HCT116 (cell line): ENCODE measurements at regions not wholly inside any gene's neighbourhood (a gene's known extent, or its start where the extent isn't known, plus 50 kb on each side); places are given as distances from the start of the nearest gene placed in this dataset.

Source experiments
- ATAC-seq: fragments of 200-7000 bp; cut with Tn5 transposase; 2 replicates; pipeline ENCODE4 v1.9.1; 2020; ENCODE audit warnings: mild to moderate bottlenecking, moderate library complexity
- BruUV-seq: library from RNA; stranded (reverse); fragments of 400-500 nt; replicated peaks from 2 replicates; lab custom pipeline; 2021; lab: Mats Ljungman, UMichigan
- CTCF ChIA-PET: fragments of 300-600 bp; sonication (Branson Sonifier 250); formaldehyde crosslinking; loops from one replicate; lab custom pipeline; 2021; ENCODE audit warnings: antibody characterized with exemption; lab: Charles Lee
- POLR2A ChIA-PET: fragments of 300-600, 350-600 bp; sonication (Branson Sonifier 250); formaldehyde crosslinking; loops from one replicate; lab custom pipeline; 2021; ENCODE audit warnings: antibody characterized with exemption; lab: Charles Lee
- RAD21 ChIA-PET, 2 experiments: fragments of 300-600 bp; sonication (Branson Sonifier 250); formaldehyde crosslinking; loops; one replicate each; lab custom pipeline; 2023; ENCODE audit warnings: low total read pairs in 2 of 2; ENCODE audit not compliant: uncharacterized antibody in 2 of 2, unreplicated experiment in 2 of 2, low non-redundant PET in 1 of 2; lab: Charles Lee
- DNase-seq: peaks from one replicate; pipeline ENCODE4 v3.0.0-alpha.2; 2010; ENCODE audit warnings: low read depth, low spot score
- H2AFZ ChIP-seq: fragments of 200-600 bp; shearing (Covaris generic), sonication (generic); 2 replicates; pipeline ENCODE4 v1.6.1; 2017; ENCODE audit warnings: low read depth, mixed run types, mixed read lengths, antibody characterized with exemption, low read length; ENCODE audit not compliant: poor library complexity, severe bottlenecking
- H3K27ac ChIP-seq: 2 replicates; pipeline ENCODE4 v1.5.1; 2012; ENCODE audit warnings: low read depth, low read length
- H3K27me3 ChIP-seq: fragments of 200-600 bp; sonication (generic); 2 replicates; pipeline ENCODE4 v1.6.1; 2016; ENCODE audit warnings: mixed run types, low read length, mixed read lengths; ENCODE audit not compliant: insufficient read depth
- H3K36me3 ChIP-seq, 2 experiments: fragments of 200-500 bp in 1 of 2; fragments of 200-600 bp in 1 of 2; sonication (Bioruptor generic) in 1 of 2; sonication (generic) in 1 of 2; 2 replicates each; pipeline versions ENCODE4 v1.5.1 to v1.6.1; 2014 to 2016; ENCODE audit warnings: low read length in 2 of 2, inconsistent platforms in 1 of 2, mixed read lengths in 1 of 2, mixed run types in 1 of 2; ENCODE audit not compliant: insufficient read depth in 2 of 2, control insufficient read depth in 1 of 2
- H3K4me1 ChIP-seq, 2 experiments: fragments of 200-600 bp in 1 of 2; sonication (generic) in 1 of 2; 2 replicates each; pipeline versions ENCODE4 v1.5.1 to v1.6.1; 2012 to 2017; ENCODE audit warnings: low read length in 2 of 2, inconsistent platforms in 1 of 2, mild to moderate bottlenecking in 1 of 2, mixed read lengths in 1 of 2, mixed run types in 1 of 2, moderate library complexity in 1 of 2; ENCODE audit not compliant: insufficient read depth in 2 of 2, control insufficient read depth in 1 of 2
- H3K4me2 ChIP-seq: fragments of 200-600 bp; sonication (generic); 2 replicates; pipeline ENCODE4 v1.6.1; 2017; ENCODE audit warnings: mixed run types, low read length, mixed read lengths
- H3K4me3 ChIP-seq, 2 experiments: fragments of 200-600 bp in 1 of 2; sonication (generic) in 1 of 2; replicated peaks in 1 of 2; 2 replicates each; pipeline ENCODE4 v1.5.1; 2011 to 2016; ENCODE audit warnings: low read length in 2 of 2, control low read depth in 1 of 2, low read depth in 1 of 2, mild to moderate bottlenecking in 1 of 2, mixed read lengths in 1 of 2, mixed run types in 1 of 2
- H3K79me2 ChIP-seq: fragments of 200-600 bp; sonication (generic); 2 replicates; pipeline ENCODE4 v1.6.1; 2017; ENCODE audit warnings: mild to moderate bottlenecking, mixed run types, low read length, moderate library complexity, mixed read lengths; ENCODE audit not compliant: insufficient read depth
- H3K9ac ChIP-seq: fragments of 200-600 bp; sonication (generic); 2 replicates; pipeline ENCODE4 v1.6.1; 2016; ENCODE audit warnings: low read length, mixed read lengths
- H3K9me2 ChIP-seq: fragments of 200-600 bp; sonication (generic), shearing (Covaris generic); 2 replicates; pipeline ENCODE4 v1.6.1; 2017; ENCODE audit warnings: mixed run types, mild to moderate bottlenecking, moderate library complexity; ENCODE audit not compliant: insufficient read depth
- H3K9me3 ChIP-seq, 2 experiments: fragments of 200-500 bp in 1 of 2; fragments of 200-600 bp in 1 of 2; sonication (Bioruptor generic) in 1 of 2; sonication (generic) in 1 of 2; 2 replicates each; pipeline ENCODE4 v1.6.1; 2014 to 2017; ENCODE audit warnings: low read length in 2 of 2, mixed read lengths in 2 of 2, inconsistent platforms in 1 of 2, low read depth in 1 of 2, mild to moderate bottlenecking in 1 of 2, mixed run types in 1 of 2, moderate library complexity in 1 of 2; ENCODE audit not compliant: control insufficient read depth in 1 of 2, insufficient read depth in 1 of 2
- H4K20me1 ChIP-seq: fragments of 200-600 bp; sonication (generic), shearing (Covaris generic); 2 replicates; pipeline ENCODE4 v1.6.1; 2017; ENCODE audit warnings: mixed run types, mild to moderate bottlenecking, moderate library complexity; ENCODE audit not compliant: insufficient read depth
- ATF3 ChIP-seq: IDR thresholded peaks from 2 replicates; pipeline ENCODE4 v1.6.1; 2012
- CBX3 ChIP-seq: IDR thresholded peaks from 2 replicates; pipeline ENCODE4 v1.6.1; 2012; ENCODE audit warnings: low read depth
- EGR1 ChIP-seq: IDR thresholded peaks from 2 replicates; pipeline ENCODE4 v1.6.1; 2012; ENCODE audit warnings: low read depth
- EZH2 ChIP-seq: fragments of 200-600 bp; sonication (generic); IDR thresholded peaks from 2 replicates; pipeline ENCODE4 v1.6.1; 2017; ENCODE audit warnings: antibody characterized with exemption, mixed run types
- FOSL1 ChIP-seq: IDR thresholded peaks from 2 replicates; pipeline ENCODE4 v1.6.1; 2012; ENCODE audit warnings: low read depth
- JUND ChIP-seq: IDR thresholded peaks from 2 replicates; pipeline ENCODE4 v1.6.1; 2012
- POLR2AphosphoS5 ChIP-seq: IDR thresholded peaks from 2 replicates; pipeline ENCODE4 v1.6.1; 2011; ENCODE audit warnings: mild to moderate bottlenecking, low read depth, low read length, moderate library complexity
- SIN3A ChIP-seq: IDR thresholded peaks from 2 replicates; pipeline ENCODE4 v1.6.1; 2012; ENCODE audit warnings: low read depth
- SP1 ChIP-seq: IDR thresholded peaks from 2 replicates; pipeline ENCODE4 v1.6.1; 2012; ENCODE audit warnings: low read depth
- SRF ChIP-seq: IDR thresholded peaks from 2 replicates; pipeline ENCODE4 v1.6.1; 2012; ENCODE audit warnings: low read depth
- TCF7L2 ChIP-seq: IDR thresholded peaks from 2 replicates; pipeline ENCODE4 v1.7.0; 2011; ENCODE audit warnings: borderline replicate concordance, inconsistent platforms; ENCODE audit not compliant: insufficient read depth, insufficient read length; ENCODE audit errors: extremely low read depth
- YY1 ChIP-seq: IDR thresholded peaks from 2 replicates; pipeline ENCODE4 v1.6.1; 2011; ENCODE audit warnings: low read length, low read depth, moderate library complexity, mild to moderate bottlenecking; ENCODE audit not compliant: insufficient replicate concordance; ENCODE audit errors: extremely low read depth
- ZFX ChIP-seq: fragments of 450-650 bp; IDR thresholded peaks from 2 replicates; pipeline ENCODE4 v1.6.1; 2017
- ZNF274 ChIP-seq: fragments of 200-500 bp; sonication (Bioruptor generic); IDR thresholded peaks from 2 replicates; pipeline ENCODE4 v1.6.1; 2014; ENCODE audit warnings: mild to moderate bottlenecking, low read depth, low read length, inconsistent platforms
- intact Hi-C: fragments of 100-400 bp; cut with micrococcal nuclease; formaldehyde crosslinking; loops from 2 replicates; pipeline ENCODE4 v1.10.0; 2022
- TF ChIP-seq, protein P1 (sequence below): IDR thresholded peaks from 2 replicates; pipeline ENCODE4 v1.6.1; 2011; ENCODE audit warnings: mild to moderate bottlenecking, low read length, moderate library complexity; ENCODE audit not compliant: insufficient replicate concordance; ENCODE audit errors: extremely low read depth

DNA sequence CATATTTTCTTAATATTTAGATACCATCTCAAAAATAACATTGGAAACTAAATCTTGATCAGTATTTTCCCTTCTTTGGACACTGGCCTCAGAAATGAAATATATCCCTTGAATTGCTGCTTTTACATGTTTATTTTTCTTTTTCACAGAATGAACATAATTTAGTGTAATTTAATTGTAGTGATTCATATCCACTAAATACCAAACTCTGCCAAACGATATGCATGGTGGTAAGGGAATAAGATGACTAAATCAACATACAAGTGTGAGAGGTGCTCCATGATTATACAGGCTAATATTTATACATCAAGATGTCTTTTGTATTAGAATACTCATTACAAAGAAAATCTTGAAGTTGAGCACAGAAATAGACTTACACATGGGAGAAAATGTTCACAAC lies 216.8 kb upstream of the PACRGL start:
- no peak overlapping the region for H3K27ac ChIP-seq
- no TSS peak for BruUV-seq
- no peaks in the 10 kb centered on the region for H3K79me2 ChIP-seq
- peaks cover 14% of the 10 kb centered on the region; the same call in 1 of the 2 replicates for H3K27me3 ChIP-seq
- DNase-seq = no peak
- H3K9me2 ChIP-seq = no peaks in the 10 kb centered on the region
- H4K20me1 ChIP-seq = no peaks in the 10 kb centered on the region
- ChIA-PET POLR2A (no interaction called here), CTCF (no interaction called here), RAD21 (no interaction called here)
- no peak overlapping the region for H2AFZ ChIP-seq
- H3K9me3 ChIP-seq = no peaks in the 10 kb centered on the region
- ATAC-seq = no peak
- no peaks in the 10 kb centered on the region for H3K36me3 ChIP-seq
- H3K4me3 ChIP-seq = no peak overlapping the region
- H3K9ac ChIP-seq = no peak overlapping the region
- intact Hi-C loops = no loop called here
- H3K4me1 ChIP-seq = peaks cover 0 to 5% of the 10 kb centered on the region in 2 experiments; a peak in 1 of 4 replicates
- no peak overlapping the region for H3K4me2 ChIP-seq
- TF ChIP-seq YY1 (no peak), JUND (no peak), CBX3 (no peak), SRF (no peak), POLR2AphosphoS5 (no peak), ZFX (no peak), FOSL1 (no peak)

GRCh38 chr4:20486433-20486832 lies 213.8 kb upstream of the PACRGL start:
- no peak for ATAC-seq
- CTCF ChIA-PET = no interaction called here

More at GRCh38 chr4:20486433-20486832, 213.8 kb upstream of the PACRGL start:
- no peaks in the 10 kb centered on the region for H3K27me3 ChIP-seq
- no peaks in the 10 kb centered on the region for H3K9me3 ChIP-seq
- H3K79me2 ChIP-seq = no peaks in the 10 kb centered on the region
- ChIA-PET RAD21 (no interaction called here), POLR2A (no interaction called here)
- intact Hi-C loops = no loop called here
- no peaks in the 10 kb centered on the region for H4K20me1 ChIP-seq
- no peak overlapping the region for H2AFZ ChIP-seq
- TF ChIP-seq EZH2 (no peak), EGR1 (no peak), SIN3A (no peak), TCF7L2 (no peak), ATF3 (no peak), SRF (no peak), FOSL1 (no peak), ZNF274 (no peak), SP1 (no peak), POLR2AphosphoS5 (no peak)
- TF ChIP-seq, protein P1, sequence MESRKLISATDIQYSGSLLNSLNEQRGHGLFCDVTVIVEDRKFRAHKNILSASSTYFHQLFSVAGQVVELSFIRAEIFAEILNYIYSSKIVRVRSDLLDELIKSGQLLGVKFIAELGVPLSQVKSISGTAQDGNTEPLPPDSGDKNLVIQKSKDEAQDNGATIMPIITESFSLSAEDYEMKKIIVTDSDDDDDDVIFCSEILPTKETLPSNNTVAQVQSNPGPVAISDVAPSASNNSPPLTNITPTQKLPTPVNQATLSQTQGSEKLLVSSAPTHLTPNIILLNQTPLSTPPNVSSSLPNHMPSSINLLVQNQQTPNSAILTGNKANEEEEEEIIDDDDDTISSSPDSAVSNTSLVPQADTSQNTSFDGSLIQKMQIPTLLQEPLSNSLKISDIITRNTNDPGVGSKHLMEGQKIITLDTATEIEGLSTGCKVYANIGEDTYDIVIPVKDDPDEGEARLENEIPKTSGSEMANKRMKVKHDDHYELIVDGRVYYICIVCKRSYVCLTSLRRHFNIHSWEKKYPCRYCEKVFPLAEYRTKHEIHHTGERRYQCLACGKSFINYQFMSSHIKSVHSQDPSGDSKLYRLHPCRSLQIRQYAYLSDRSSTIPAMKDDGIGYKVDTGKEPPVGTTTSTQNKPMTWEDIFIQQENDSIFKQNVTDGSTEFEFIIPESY = no peak
- no peaks in the 10 kb centered on the region for H3K9me2 ChIP-seq
- H3K4me2 ChIP-seq = no peak overlapping the region
- peaks cover 0 to 5% of the 10 kb centered on the region in 2 experiments; a peak in 1 of 4 replicates for H3K4me1 ChIP-seq
- DNase-seq = no peak
- H3K36me3 ChIP-seq = no peaks in the 10 kb centered on the region
- H3K9ac ChIP-seq = no peak overlapping the region
- no peak overlapping the region for H3K4me3 ChIP-seq
- BruUV-seq = no TSS peak
- H3K27ac ChIP-seq = no peak overlapping the region
